D721Med (cell line): ENCODE measurements at regions not wholly inside any gene's neighbourhood (a gene's known extent, or its start where the extent isn't known, plus 50 kb on each side); places are given as distances from the start of the nearest gene placed in this dataset.

Experiments used
- DNase-seq: peaks from one replicate; pipeline ENCODE4 v3.0.0; 2011; ENCODE audit warnings: low spot score; ENCODE audit not compliant: insufficient read length
- FAIRE-seq: peaks from 2 replicates; lab custom pipeline; 2011; peaks lifted over from hg19 to GRCh38; lab: Jason Lieb, UNC
- TF ChIP-seq, protein P1 (sequence below): IDR thresholded peaks from 2 replicates; pipeline ENCODE4 v1.5.1; 2012; ENCODE audit warnings: mild to moderate bottlenecking, control low read depth; ENCODE audit not compliant: insufficient read depth; ENCODE audit errors: missing control alignments

DNA sequence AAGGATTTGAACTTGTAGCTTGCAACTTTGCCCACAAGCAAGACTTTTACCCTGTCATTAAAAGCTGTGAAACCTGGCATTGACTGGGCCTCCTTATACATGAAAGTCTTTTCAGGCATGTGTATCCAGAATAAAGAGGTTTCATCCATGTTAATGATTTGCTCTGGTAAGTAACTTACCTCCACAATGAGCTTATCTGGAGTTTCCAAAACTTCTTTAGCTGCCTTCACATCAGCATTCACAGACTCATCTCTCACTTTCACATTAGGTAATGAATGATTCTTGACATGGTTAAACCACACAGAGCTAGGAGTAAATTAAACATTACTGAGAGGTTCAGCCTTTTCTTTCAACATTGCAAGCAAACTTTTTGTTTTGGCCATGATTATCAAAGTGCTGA, 234.4 kb upstream of the CLEC14A start:
- DNase-seq = no peak

DNA sequence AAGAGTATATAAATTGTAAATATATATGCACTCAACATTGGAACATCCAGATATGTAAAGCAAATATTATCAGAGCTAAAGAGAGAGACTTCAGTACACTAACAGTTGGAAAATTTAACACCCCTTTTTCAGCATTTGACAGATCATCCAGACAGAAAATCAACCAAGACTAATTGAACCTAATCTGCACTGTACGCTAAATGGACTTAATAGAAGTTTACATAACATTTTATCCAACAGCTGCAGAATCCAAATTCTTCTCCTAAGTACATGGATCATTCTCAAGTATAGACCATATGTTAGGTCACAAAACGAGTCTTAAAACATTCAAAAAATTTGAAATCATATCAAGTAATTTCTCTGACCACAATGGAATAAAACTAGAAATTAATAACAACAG, 229.1 kb upstream of the CLEC14A start:
- DNase-seq (no peak), FAIRE-seq (no peak)
- TF ChIP-seq, protein P1, sequence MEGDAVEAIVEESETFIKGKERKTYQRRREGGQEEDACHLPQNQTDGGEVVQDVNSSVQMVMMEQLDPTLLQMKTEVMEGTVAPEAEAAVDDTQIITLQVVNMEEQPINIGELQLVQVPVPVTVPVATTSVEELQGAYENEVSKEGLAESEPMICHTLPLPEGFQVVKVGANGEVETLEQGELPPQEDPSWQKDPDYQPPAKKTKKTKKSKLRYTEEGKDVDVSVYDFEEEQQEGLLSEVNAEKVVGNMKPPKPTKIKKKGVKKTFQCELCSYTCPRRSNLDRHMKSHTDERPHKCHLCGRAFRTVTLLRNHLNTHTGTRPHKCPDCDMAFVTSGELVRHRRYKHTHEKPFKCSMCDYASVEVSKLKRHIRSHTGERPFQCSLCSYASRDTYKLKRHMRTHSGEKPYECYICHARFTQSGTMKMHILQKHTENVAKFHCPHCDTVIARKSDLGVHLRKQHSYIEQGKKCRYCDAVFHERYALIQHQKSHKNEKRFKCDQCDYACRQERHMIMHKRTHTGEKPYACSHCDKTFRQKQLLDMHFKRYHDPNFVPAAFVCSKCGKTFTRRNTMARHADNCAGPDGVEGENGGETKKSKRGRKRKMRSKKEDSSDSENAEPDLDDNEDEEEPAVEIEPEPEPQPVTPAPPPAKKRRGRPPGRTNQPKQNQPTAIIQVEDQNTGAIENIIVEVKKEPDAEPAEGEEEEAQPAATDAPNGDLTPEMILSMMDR = no peak

More for the DNA sequence above, 234.4 kb upstream of the CLEC14A start:
- TF ChIP-seq, protein P1 = no peak
- FAIRE-seq = no peak

- no peak for DNase-seq
- TF ChIP-seq, protein P1 = no peak
- no peak for FAIRE-seq
Measured at GRCh38 chr14:38481952-38482678, 226.2 kb upstream of the CLEC14A start.

- FAIRE-seq (no peak), DNase-seq (no peak)
- TF ChIP-seq, protein P1 = no peak
Measured at GRCh38 chr14:38469156-38469555, 213.3 kb upstream of the CLEC14A start.

- FAIRE-seq (no peak), DNase-seq (no peak)
- TF ChIP-seq, protein P1 = no peak
Measured at GRCh38 chr14:38442208-38442607, 186.3 kb upstream of the CLEC14A start.

GRCh38 chr14:38432186-38432585, 176.3 kb upstream of the CLEC14A start:
- TF ChIP-seq, protein P1 = no peak
- FAIRE-seq = no peak
- DNase-seq = no peak

- FAIRE-seq = no peak
- TF ChIP-seq, protein P1 = no peak
- DNase-seq = no peak
Measured at GRCh38 chr14:38431156-38431555, 175.3 kb upstream of the CLEC14A start.
